ENCODE measurements at regions not wholly inside any gene's neighbourhood (a gene's known extent, or its start where the extent isn't known, plus 50 kb on each side); places are given as distances from the start of the nearest gene placed in this dataset.

DNA sequence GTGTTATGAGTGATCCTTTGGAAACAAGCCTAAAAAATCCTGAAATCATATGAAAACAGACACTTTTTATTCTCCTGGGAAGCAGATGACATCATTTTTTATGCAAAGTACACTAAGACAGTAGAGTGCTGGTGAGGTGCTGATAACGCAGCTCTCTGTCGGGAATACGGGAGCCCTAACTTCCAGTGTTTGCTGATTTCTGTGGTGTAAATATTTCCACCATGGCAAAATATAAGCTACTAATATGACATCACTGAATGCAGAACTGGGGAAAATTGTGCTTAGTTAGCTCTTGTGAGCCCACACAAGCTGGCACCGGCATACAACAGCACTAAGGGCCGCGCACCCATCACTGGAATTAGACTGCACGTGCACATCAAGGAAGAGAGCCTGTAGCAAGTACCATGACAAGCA is 82.6 kb downstream of the FAM76B start:
- TF ChIP-seq CTCF (conservative IDR thresholded peaks at IDR 0.05): no peak
- no peak for TF ChIP-seq ZFX (IDR thresholded peaks at IDR 0.05)

All from C4-2B (cell line).